SKM-1 (cell line): ENCODE measurements at regions not wholly inside any gene's neighbourhood (a gene's known extent, or its start where the extent isn't known, plus 50 kb on each side); places are given as distances from the start of the nearest gene placed in this dataset.
"Not testable (repeated sequence)": the region's sequence is repeated elsewhere in the genome, so short reads cannot be mapped to it uniquely, and the experiment has no call there.

ENCODE experiments used
- DNase-seq: peaks from one replicate; lab custom pipeline; 2025; ENCODE audit not compliant: unreplicated experiment; lab: John Stamatoyannopoulos, UW

GRCh38 chr7:76971201-76971600, 61.0 kb downstream of the SPDYE17 start:
- DNase-seq: not testable (repeated sequence)

GRCh38 chr7:76969892-76970291, 62.3 kb downstream of the SPDYE17 start:
- not testable (repeated sequence) for DNase-seq

GRCh38 chr7:76965731-76966548, 66.2 kb downstream of the SPDYE17 start:
- DNase-seq: not testable (repeated sequence)

- DNase-seq: not testable (repeated sequence)
Measured at GRCh38 chr7:76964050-76964449, 68.1 kb downstream of the SPDYE17 start.

GRCh38 chr7:76963061-76963460, 69.1 kb downstream of the SPDYE17 start:
- not testable (repeated sequence) for DNase-seq

- DNase-seq: not testable (repeated sequence)
Measured at GRCh38 chr7:76960400-76960986, 71.7 kb downstream of the SPDYE17 start.

GRCh38 chr7:76959573-76960399, 72.4 kb downstream of the SPDYE17 start:
- DNase-seq: not testable (repeated sequence)

GRCh38 chr7:76956531-76956930, 75.6 kb downstream of the SPDYE17 start:
- not testable (repeated sequence) for DNase-seq

- DNase-seq: not testable (repeated sequence)
Measured at GRCh38 chr7:76955124-76955523, 77.0 kb downstream of the SPDYE17 start.

- not testable (repeated sequence) for DNase-seq
Measured at GRCh38 chr7:76944603-76945002, 87.6 kb downstream of the SPDYE17 start.

GRCh38 chr7:76941809-76942765, 90.1 kb downstream of the SPDYE17 start:
- not testable (repeated sequence) for DNase-seq

GRCh38 chr7:76937781-76938180, 94.4 kb downstream of the SPDYE17 start:
- DNase-seq: not testable (repeated sequence)

- DNase-seq: not testable (repeated sequence)
Measured at GRCh38 chr7:76937330-76937729, 94.8 kb downstream of the SPDYE17 start.

GRCh38 chr7:76936346-76936745, 95.8 kb downstream of the SPDYE17 start:
- DNase-seq: not testable (repeated sequence)

- not testable (repeated sequence) for DNase-seq
Measured at GRCh38 chr7:76934711-76935110, 97.5 kb downstream of the SPDYE17 start.

- DNase-seq: not testable (repeated sequence)
Measured at GRCh38 chr7:76932957-76933356, 99.2 kb downstream of the SPDYE17 start.

GRCh38 chr7:76931441-76931840, 100.7 kb downstream of the SPDYE17 start:
- DNase-seq: not testable (repeated sequence)

GRCh38 chr7:76930416-76930815, 101.7 kb downstream of the SPDYE17 start:
- not testable (repeated sequence) for DNase-seq

- not testable (repeated sequence) for DNase-seq
Measured at GRCh38 chr7:76928751-76929150, 103.4 kb downstream of the SPDYE17 start.

- DNase-seq: not testable (repeated sequence)
Measured at GRCh38 chr7:76927741-76928393, 104.3 kb downstream of the SPDYE17 start.
